GM21786 (cell line): ENCODE measurements at regions not wholly inside any gene's neighbourhood (a gene's known extent, or its start where the extent isn't known, plus 50 kb on each side); places are given as distances from the start of the nearest gene placed in this dataset.
"Not testable (repeated sequence)": the region's sequence is repeated elsewhere in the genome, so short reads cannot be mapped to it uniquely, and the experiment has no call there.

Experiments
- ATAC-seq: cut with Tn5 transposase; IDR thresholded peaks from one replicate; pipeline ENCODE4 v1.9.1; 2021; ENCODE audit not compliant: unreplicated experiment

GRCh38 chr9:1115370-1115769, 65.2 kb downstream of the DMRT2 start:
- no peak for ATAC-seq

- no peak for ATAC-seq
Observed at GRCh38 chr9:1117439-1117838, 67.3 kb downstream of the DMRT2 start.

- ATAC-seq, result no peak
Observed at GRCh38 chr9:1120500-1121165, 70.5 kb downstream of the DMRT2 start.

- no peak for ATAC-seq
Observed at GRCh38 chr9:1125741-1126140, 75.6 kb downstream of the DMRT2 start.

- no peak for ATAC-seq
Observed at GRCh38 chr9:1128046-1128445, 77.9 kb downstream of the DMRT2 start.

- no peak for ATAC-seq
Observed at GRCh38 chr9:1129382-1129781, 79.2 kb downstream of the DMRT2 start.

GRCh38 chr9:1140057-1140456, 89.9 kb downstream of the DMRT2 start:
- ATAC-seq, result no peak

GRCh38 chr9:1151691-1152090, 101.5 kb downstream of the DMRT2 start:
- ATAC-seq, result no peak

GRCh38 chr9:1152171-1152570, 102.0 kb downstream of the DMRT2 start:
- no peak for ATAC-seq

- ATAC-seq, result no peak
Observed at GRCh38 chr9:1154739-1155138, 104.6 kb downstream of the DMRT2 start.

GRCh38 chr9:1155602-1156001, 105.4 kb downstream of the DMRT2 start:
- ATAC-seq, result no peak

- ATAC-seq, result no peak
Observed at GRCh38 chr9:1156794-1157550, 106.8 kb downstream of the DMRT2 start.

GRCh38 chr9:1157836-1158235, 107.7 kb downstream of the DMRT2 start:
- ATAC-seq, result no peak

GRCh38 chr9:1170918-1171317, 120.8 kb downstream of the DMRT2 start:
- no peak for ATAC-seq

GRCh38 chr9:1171546-1171945, 121.4 kb downstream of the DMRT2 start:
- ATAC-seq, result no peak

- ATAC-seq, result no peak
Observed at GRCh38 chr9:1173211-1173610, 123.1 kb downstream of the DMRT2 start.

GRCh38 chr9:1173993-1174392, 123.8 kb downstream of the DMRT2 start:
- no peak for ATAC-seq

GRCh38 chr9:1179366-1179765, 129.2 kb downstream of the DMRT2 start:
- ATAC-seq, result no peak

GRCh38 chr9:1184146-1184545, 134.0 kb downstream of the DMRT2 start:
- ATAC-seq, result no peak

GRCh38 chr9:1187137-1187536, 137.0 kb downstream of the DMRT2 start:
- not testable (repeated sequence) for ATAC-seq

GRCh38 chr9:1195636-1196035, 145.5 kb downstream of the DMRT2 start:
- ATAC-seq, result not testable (repeated sequence)

- no peak for ATAC-seq
Observed at GRCh38 chr9:1198085-1198484, 147.9 kb downstream of the DMRT2 start.

GRCh38 chr9:1200847-1201251, 150.7 kb downstream of the DMRT2 start:
- ATAC-seq, result no peak
